Urothelium cell line (cell line): ENCODE measurements at regions not wholly inside any gene's neighbourhood (a gene's known extent, or its start where the extent isn't known, plus 50 kb on each side); places are given as distances from the start of the nearest gene placed in this dataset.

Source experiments
- DNase-seq: peaks from one replicate; pipeline ENCODE4 v3.0.0; 2011; ENCODE audit warnings: low spot score, mixed read lengths
- FAIRE-seq: peaks from 2 replicates; lab custom pipeline; 2011; peaks lifted over from hg19 to GRCh38; lab: Jason Lieb, UNC

- DNase-seq (no peak), FAIRE-seq (no peak)
Observed at GRCh38 chr20:11027224-11027623, 353.4 kb upstream of the JAG1 start.

GRCh38 chr20:11030351-11030750, 356.6 kb upstream of the JAG1 start:
- DNase-seq (no peak), FAIRE-seq (no peak)

GRCh38 chr20:11031300-11031699, 357.5 kb upstream of the JAG1 start:
- FAIRE-seq (no peak), DNase-seq (no peak)

- no peak for DNase-seq
- FAIRE-seq: no peak
Observed at GRCh38 chr20:11032611-11033010, 358.8 kb upstream of the JAG1 start.

GRCh38 chr20:11034025-11034424, 360.2 kb upstream of the JAG1 start:
- no peak for DNase-seq
- FAIRE-seq: no peak

- FAIRE-seq (no peak), DNase-seq (no peak)
Observed at GRCh38 chr20:11035211-11035610, 361.4 kb upstream of the JAG1 start.

GRCh38 chr20:11041396-11041795, 367.6 kb upstream of the JAG1 start:
- no peak for DNase-seq
- no peak for FAIRE-seq

GRCh38 chr20:11043001-11043400, 369.2 kb upstream of the JAG1 start:
- DNase-seq (no peak), FAIRE-seq (no peak)

GRCh38 chr20:11044561-11044960, 370.8 kb upstream of the JAG1 start:
- no peak for FAIRE-seq
- DNase-seq: no peak

- DNase-seq (no peak), FAIRE-seq (no peak)
Observed at GRCh38 chr20:11045412-11046175, 371.8 kb upstream of the JAG1 start.

- DNase-seq: no peak
- no peak for FAIRE-seq
Observed at GRCh38 chr20:11047559-11047958, 373.8 kb upstream of the JAG1 start.

- DNase-seq (no peak), FAIRE-seq (no peak)
Observed at GRCh38 chr20:11048739-11049138, 374.9 kb upstream of the JAG1 start.

- DNase-seq (no peak), FAIRE-seq (no peak)
Observed at GRCh38 chr20:11050350-11050749, 376.6 kb upstream of the JAG1 start.

GRCh38 chr20:11051136-11051535, 377.3 kb upstream of the JAG1 start:
- no peak for FAIRE-seq
- no peak for DNase-seq

- DNase-seq (no peak), FAIRE-seq (no peak)
Observed at GRCh38 chr20:11053310-11053709, 379.5 kb upstream of the JAG1 start.

- no peak for FAIRE-seq
- DNase-seq: no peak
Observed at GRCh38 chr20:11054266-11054993, 380.6 kb upstream of the JAG1 start.

GRCh38 chr20:11056414-11056813, 382.6 kb upstream of the JAG1 start:
- DNase-seq: no peak
- FAIRE-seq: no peak

GRCh38 chr20:11057624-11058023, 383.8 kb upstream of the JAG1 start:
- FAIRE-seq (no peak), DNase-seq (no peak)

GRCh38 chr20:11059659-11060058, 385.9 kb upstream of the JAG1 start:
- DNase-seq (no peak), FAIRE-seq (no peak)

GRCh38 chr20:11060423-11061185, 386.8 kb upstream of the JAG1 start:
- no peak for DNase-seq
- FAIRE-seq: no peak

GRCh38 chr20:11063444-11063843, 389.6 kb upstream of the JAG1 start:
- no peak for DNase-seq
- no peak for FAIRE-seq

- no peak for DNase-seq
Observed at GRCh38 chr20:11064946-11065345, 391.1 kb upstream of the JAG1 start.

More at GRCh38 chr20:11064946-11065345, 391.1 kb upstream of the JAG1 start:
- FAIRE-seq: no peak
